Ovary (tissue), 7 donors: ENCODE measurements at regions not wholly inside any gene's neighbourhood (a gene's known extent, or its start where the extent isn't known, plus 50 kb on each side); places are given as distances from the start of the nearest gene placed in this dataset.

Experiments
- DNase-seq, 5 donors: peaks; one replicate each; pipeline ENCODE4 v3.0.0-alpha.2; 2019 to 2020
- H3K27ac ChIP-seq, 2 donors: fragments of 200-600 bp; one replicate each; pipeline versions ENCODE4 v1.5.1 to v1.8.0; 2019 to 2022
- H3K27me3 ChIP-seq: fragments of 200-600 bp; one replicate; pipeline ENCODE4 v1.8.0; 2022
- H3K36me3 ChIP-seq: fragments of 200-600 bp; sonication (generic); one replicate; pipeline ENCODE4 v1.5.1; 2019
- H3K4me1 ChIP-seq: one replicate; pipeline ENCODE4 v1.8.1; 2013; ENCODE audit warnings: mild to moderate bottlenecking, moderate library complexity; ENCODE audit not compliant: insufficient read depth
- H3K4me3 ChIP-seq: fragments of 200-600 bp; sonication (generic); one replicate; pipeline ENCODE4 v1.5.1; 2017
- H3K9me3 ChIP-seq, 2 donors: fragments of 200-600 bp in 1 of 2; sonication (generic) in 1 of 2; one replicate each; pipeline versions ENCODE4 v1.5.1 to v1.8.1; 2013 to 2019; ENCODE audit warnings: mild to moderate bottlenecking in 1 of 2, moderate library complexity in 1 of 2
- CTCF ChIP-seq, 3 donors: fragments of 450-650 bp in 2 of 3; fragments of 200-600 bp in 1 of 3; IDR thresholded peaks; one replicate each; pipeline versions ENCODE4 v1.5.1 to v1.8.0; 2016 to 2022; ENCODE audit warnings: antibody characterized with exemption in 3 of 3, mild to moderate bottlenecking in 1 of 3
- EP300 ChIP-seq: sonication (generic); formaldehyde crosslinking; IDR thresholded peaks from one replicate; pipeline ENCODE4 v1.6.1; 2017; ENCODE audit warnings: antibody characterized with exemption
- POLR2A ChIP-seq: fragments of 450-650 bp; IDR thresholded peaks from one replicate; pipeline ENCODE4 v1.6.1; 2017; ENCODE audit warnings: antibody characterized with exemption, mild to moderate bottlenecking, moderate library complexity
- WGBS, 3 donors: extraction: QIAGEN DNeasy Blood & Tissue Kit in 1 of 3; methylation state at CpG; one replicate each; pipeline versions ENCODE4 v1.1.5 to v1.1.7; 2013 to 2017; 5-methylcytosine and 5-hydroxymethylcytosine counted together
- intact Hi-C, 4 donors: fragments of 100-400 bp; cut with DNase I; formaldehyde crosslinking; loops; one replicate each; pipeline versions ENCODE4 v1.11.0 to v1.15.1; 2022 to 2023
- donor health status: DM: no; HTN: no; CAD: no; lungs with moderate emphysema.
- donor health status: DM: no; HTN: no; CAD: no.
- donor health status: Bipolar disorder and iron deficiency.
- donor health status: DM: no; HTN: no; CAD: no.
- donor health status: DM: yes; HTN: yes; CAD: no.

DNA sequence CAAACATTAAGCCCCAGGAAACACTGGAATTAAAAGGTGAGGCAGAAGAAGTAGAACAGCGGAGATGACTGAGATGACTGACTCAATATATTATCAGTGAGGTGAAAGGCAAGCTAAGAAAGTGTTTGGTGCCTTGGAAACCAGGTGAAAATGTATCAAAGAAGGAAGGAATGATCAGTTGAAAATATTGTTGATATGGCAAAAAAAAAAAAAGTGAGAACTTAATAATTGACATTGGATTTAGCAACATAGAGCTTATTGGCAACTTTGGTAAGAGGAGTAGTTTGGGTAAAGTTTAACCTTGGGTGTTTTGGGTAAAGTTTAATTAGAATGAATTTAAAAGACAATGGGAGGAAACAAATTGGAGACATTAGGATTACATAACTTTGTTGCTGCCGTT, 127.7 kb upstream of the MYOCD start:
- H3K4me1 ChIP-seq = no peaks in the 10 kb centered on the region

DNA sequence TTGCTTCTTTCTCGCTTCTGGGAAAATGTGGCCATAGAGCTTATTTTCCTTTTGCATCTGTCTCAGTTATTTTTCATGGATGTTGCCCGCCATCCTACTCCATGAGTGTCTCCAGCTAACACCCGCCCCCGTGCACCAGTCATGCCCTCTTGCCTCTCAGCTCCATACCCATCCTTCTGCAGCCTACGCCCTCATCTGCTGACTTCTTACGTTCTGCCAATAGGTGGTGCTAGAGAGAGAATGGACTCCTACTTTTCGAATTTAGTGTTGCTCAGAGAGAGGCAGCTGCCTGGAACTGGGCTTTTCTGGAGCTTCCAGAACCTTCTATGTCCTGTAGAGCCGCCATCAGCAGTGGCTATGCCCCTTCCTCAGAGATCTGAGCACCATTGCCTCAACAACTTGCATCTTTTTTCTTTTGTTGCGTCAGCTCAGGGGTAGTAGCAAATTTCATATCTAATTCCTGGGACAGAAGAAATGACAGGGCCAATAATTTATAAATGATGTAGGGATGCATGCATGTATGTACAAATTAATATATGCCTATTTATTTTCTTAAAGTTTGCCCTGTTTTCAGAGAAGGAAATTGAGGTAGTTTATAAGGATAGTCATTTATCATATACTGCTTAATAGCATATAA, 119.7 kb upstream of the MYOCD start:
- 31 to 39% (median 36%) methylated on average over 9 of the region's 9 CpGs for WGBS, 3 donors

More for the DNA sequence above, 127.7 kb upstream of the MYOCD start:
- Histone ChIP-seq H3K27me3 (no peaks in the 10 kb centered on the region), H3K9me3 (no peaks in the 10 kb centered on the region), H3K27ac (no peak overlapping the region), H3K4me3 (no peak overlapping the region), H3K36me3 (no peaks in the 10 kb centered on the region)
- TF ChIP-seq EP300 = no peak
- no peak for TF ChIP-seq POLR2A
- no peak for TF ChIP-seq CTCF (IDR thresholded peaks at IDR 0.05)
- WGBS, 3 donors = 86 to 93% (median 88%) methylated on average over 2 of the region's 2 CpGs
- intact Hi-C loops = no loop called here
- DNase-seq = no peak

GRCh38 chr17:12546983-12547382, 118.7 kb upstream of the MYOCD start:
- peaks cover 3% of the 10 kb centered on the region for H3K4me1 ChIP-seq
- WGBS, 3 donors = 85 to 90% (median 88%) methylated on average over 2 of the region's 2 CpGs
- intact Hi-C loops = loop anchor here in 3 of 4 donors (2.0 to 10.0 kb wide), 3 partner anchors 120 to 458 kb away; no protein-coding TSS in a partner anchor
- H3K27me3 ChIP-seq = no peaks in the 10 kb centered on the region
- H3K27ac ChIP-seq = no peak overlapping the region
- H3K4me3 ChIP-seq = no peak overlapping the region
- no peaks in the 10 kb centered on the region for H3K36me3 ChIP-seq
- no peak for DNase-seq
- TF ChIP-seq CTCF (IDR thresholded peaks at IDR 0.05) (no peak), POLR2A (no peak), EP300 (no peak)
- H3K9me3 ChIP-seq = no peaks in the 10 kb centered on the region

More for the DNA sequence above, 119.7 kb upstream of the MYOCD start:
- peak; percentile 22 to 46 (median 24) for DNase-seq
- TF ChIP-seq CTCF (IDR thresholded peaks at IDR 0.05) = peak; percentile 31 to 50 (median 40)
- no peak for TF ChIP-seq POLR2A
- no peak for TF ChIP-seq EP300
- Histone ChIP-seq H3K27me3 (no peaks in the 10 kb centered on the region), H3K36me3 (no peaks in the 10 kb centered on the region), H3K27ac (no peak overlapping the region), H3K4me3 (no peak overlapping the region), H3K4me1 (peaks cover 3% of the 10 kb centered on the region), H3K9me3 (no peaks in the 10 kb centered on the region)
- intact Hi-C loops = loop anchor here in 3 of 4 donors (2.0 to 10.0 kb wide), 3 partner anchors 121 to 459 kb away; no protein-coding TSS in a partner anchor

DNA sequence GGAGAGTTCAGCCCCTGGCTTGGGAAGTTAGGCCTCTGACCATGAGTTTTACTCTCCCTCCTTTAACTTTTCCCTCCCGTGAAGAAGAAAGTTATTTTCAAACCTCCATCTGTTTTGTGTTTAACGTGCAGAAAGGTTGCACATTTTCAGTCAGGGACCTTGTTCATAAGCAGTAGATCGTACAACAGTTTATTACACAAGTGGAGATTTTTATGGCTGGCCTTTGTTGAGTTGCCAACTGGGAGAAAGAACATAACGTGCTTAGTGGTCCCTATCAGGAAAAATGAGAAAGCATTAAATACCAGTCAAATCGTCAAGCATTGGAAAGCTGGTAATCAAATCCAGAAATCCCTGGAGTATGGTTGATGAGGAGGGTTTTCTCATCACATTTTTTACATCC, 117.9 kb upstream of the MYOCD start:
- Histone ChIP-seq H3K9me3 (no peaks in the 10 kb centered on the region), H3K36me3 (no peaks in the 10 kb centered on the region), H3K27ac (no peak overlapping the region), H3K4me1 (peaks cover 3% of the 10 kb centered on the region), H3K27me3 (no peaks in the 10 kb centered on the region), H3K4me3 (no peak overlapping the region)
- WGBS, 3 donors = 68 to 72% (median 72%) methylated on average over 5 of the region's 5 CpGs
- no peak for DNase-seq
- intact Hi-C loops = loop anchor here in 3 of 4 donors (2.0 to 10.0 kb wide), 3 partner anchors 119 to 457 kb away; no protein-coding TSS in a partner anchor
- no peak for TF ChIP-seq POLR2A
- no peak for TF ChIP-seq CTCF (IDR thresholded peaks at IDR 0.05)
- TF ChIP-seq EP300 = no peak
